ENCODE measurements at regions not wholly inside any gene's neighbourhood (a gene's known extent, or its start where the extent isn't known, plus 50 kb on each side); places are given as distances from the start of the nearest gene placed in this dataset.

GRCh38 chr2:104406261-104406726, 447.6 kb upstream of the POU3F3 start:
- DNase-seq (ENCODE audit: low read depth): peak; percentile 4

GRCh38 chr2:104407641-104408040, 446.3 kb upstream of the POU3F3 start:
- no peak for DNase-seq (ENCODE audit: low read depth)
- H3K4me3 ChIP-seq (ENCODE audit: control insufficient read depth, low read depth, low read length): no peak overlapping the region
- TF ChIP-seq CTCF (conservative IDR thresholded peaks at IDR 0.05; ENCODE audit: control insufficient read depth, insufficient read depth, low read depth, low read length): no peak

More at GRCh38 chr2:104406261-104406726, 447.6 kb upstream of the POU3F3 start:
- no peak overlapping the region for H3K4me3 ChIP-seq (ENCODE audit: control insufficient read depth, low read depth, low read length)
- no peak for TF ChIP-seq CTCF (conservative IDR thresholded peaks at IDR 0.05; ENCODE audit: control insufficient read depth, insufficient read depth, low read depth, low read length)

- H3K4me3 ChIP-seq (ENCODE audit: control insufficient read depth, low read depth, low read length): no peak overlapping the region
- no peak for DNase-seq (ENCODE audit: low read depth)
- no peak for TF ChIP-seq CTCF (conservative IDR thresholded peaks at IDR 0.05; ENCODE audit: control insufficient read depth, insufficient read depth, low read depth, low read length)
These were observed 445.6 kb upstream of the POU3F3 start for GRCh38 chr2:104408266-104408665.

- no peak for TF ChIP-seq CTCF (conservative IDR thresholded peaks at IDR 0.05; ENCODE audit: control insufficient read depth, insufficient read depth, low read depth, low read length)
These were observed 443.8 kb upstream of the POU3F3 start for GRCh38 chr2:104410136-104410535.

GRCh38 chr2:104412384-104412783, 441.5 kb upstream of the POU3F3 start:
- DNase-seq (ENCODE audit: low read depth): peak; percentile 12
- TF ChIP-seq CTCF (conservative IDR thresholded peaks at IDR 0.05; ENCODE audit: control insufficient read depth, insufficient read depth, low read depth, low read length): peak; percentile 50
- H3K4me3 ChIP-seq (ENCODE audit: control insufficient read depth, low read depth, low read length): no peak overlapping the region

More at GRCh38 chr2:104410136-104410535, 443.8 kb upstream of the POU3F3 start:
- no peak for DNase-seq (ENCODE audit: low read depth)
- H3K4me3 ChIP-seq (ENCODE audit: control insufficient read depth, low read depth, low read length): no peak overlapping the region

GRCh38 chr2:104413890-104414289, 440.0 kb upstream of the POU3F3 start:
- no peak overlapping the region for H3K4me3 ChIP-seq (ENCODE audit: control insufficient read depth, low read depth, low read length)
- no peak for TF ChIP-seq CTCF (conservative IDR thresholded peaks at IDR 0.05; ENCODE audit: control insufficient read depth, insufficient read depth, low read depth, low read length)
- no peak for DNase-seq (ENCODE audit: low read depth)

- no peak for TF ChIP-seq CTCF (conservative IDR thresholded peaks at IDR 0.05; ENCODE audit: control insufficient read depth, insufficient read depth, low read depth, low read length)
- DNase-seq (ENCODE audit: low read depth): no peak
- H3K4me3 ChIP-seq (ENCODE audit: control insufficient read depth, low read depth, low read length): no peak overlapping the region
These were observed 438.6 kb upstream of the POU3F3 start for GRCh38 chr2:104415284-104415683.
